ENCODE measurements at regions not wholly inside any gene's neighbourhood (a gene's known extent, or its start where the extent isn't known, plus 50 kb on each side); places are given as distances from the start of the nearest gene placed in this dataset.

- TF ChIP-seq CTCF (IDR thresholded peaks at IDR 0.05) (no peak), ZFX (IDR thresholded peaks at IDR 0.05; ENCODE audit: borderline replicate concordance) (no peak)
These were observed 65.6 kb upstream of the SESN3 start for GRCh38 chr11:95296621-95297025.

GRCh38 chr11:95296165-95296564 is 65.2 kb upstream of the SESN3 start:
- no peak for TF ChIP-seq CTCF (IDR thresholded peaks at IDR 0.05)
- no peak for TF ChIP-seq ZFX (IDR thresholded peaks at IDR 0.05; ENCODE audit: borderline replicate concordance)
- H3K27ac ChIP-seq = no peak overlapping the region

More at GRCh38 chr11:95296621-95297025, 65.6 kb upstream of the SESN3 start:
- H3K27ac ChIP-seq = no peak overlapping the region

GRCh38 chr11:95295382-95296149 is 64.6 kb upstream of the SESN3 start:
- TF ChIP-seq CTCF (IDR thresholded peaks at IDR 0.05) = no peak
- no peak for TF ChIP-seq ZFX (IDR thresholded peaks at IDR 0.05; ENCODE audit: borderline replicate concordance)
- no peak overlapping the region for H3K27ac ChIP-seq

- TF ChIP-seq CTCF (IDR thresholded peaks at IDR 0.05) = no peak
- no peak for TF ChIP-seq ZFX (IDR thresholded peaks at IDR 0.05; ENCODE audit: borderline replicate concordance)
- H3K27ac ChIP-seq = no peak overlapping the region
These were observed 63.7 kb upstream of the SESN3 start for GRCh38 chr11:95294701-95295100.

- no peak for TF ChIP-seq CTCF (IDR thresholded peaks at IDR 0.05)
- no peak for TF ChIP-seq ZFX (IDR thresholded peaks at IDR 0.05; ENCODE audit: borderline replicate concordance)
- no peak overlapping the region for H3K27ac ChIP-seq
These were observed 62.1 kb upstream of the SESN3 start for GRCh38 chr11:95293116-95293515.

GRCh38 chr11:95291946-95292345 is 60.9 kb upstream of the SESN3 start:
- no peak for TF ChIP-seq ZFX (IDR thresholded peaks at IDR 0.05; ENCODE audit: borderline replicate concordance)
- no peak overlapping the region for H3K27ac ChIP-seq

- TF ChIP-seq ZFX (IDR thresholded peaks at IDR 0.05; ENCODE audit: borderline replicate concordance) (no peak), CTCF (IDR thresholded peaks at IDR 0.05) (no peak)
These were observed 58.5 kb upstream of the SESN3 start for GRCh38 chr11:95289378-95290101.

More at GRCh38 chr11:95289378-95290101, 58.5 kb upstream of the SESN3 start:
- H3K27ac ChIP-seq = no peak overlapping the region
